ENCODE measurements at regions not wholly inside any gene's neighbourhood (a gene's known extent, or its start where the extent isn't known, plus 50 kb on each side); places are given as distances from the start of the nearest gene placed in this dataset.

- TF ChIP-seq CTCF (IDR thresholded peaks at IDR 0.05) (no peak), EP300 (IDR thresholded peaks at IDR 0.05) (no peak), POLR2AphosphoS5 (IDR thresholded peaks at IDR 0.05) (no peak)
These were observed 87.1 kb downstream of the VCX2 start for GRCh38 chrX:8084006-8084405.
